Right lung (tissue), 2 donors: ENCODE measurements at regions not wholly inside any gene's neighbourhood (a gene's known extent, or its start where the extent isn't known, plus 50 kb on each side); places are given as distances from the start of the nearest gene placed in this dataset.
A peak's percentile ranks its signal among the peaks of the same experiment; 100 is the strongest.
"Not testable (repeated sequence)": the region's sequence is repeated elsewhere in the genome, so short reads cannot be mapped to it uniquely, and the experiment has no call there.

Experiments used
- DNase-seq, 2 donors: peaks; one replicate each; pipeline ENCODE4 v3.0.0-alpha.2; 2013

DNA sequence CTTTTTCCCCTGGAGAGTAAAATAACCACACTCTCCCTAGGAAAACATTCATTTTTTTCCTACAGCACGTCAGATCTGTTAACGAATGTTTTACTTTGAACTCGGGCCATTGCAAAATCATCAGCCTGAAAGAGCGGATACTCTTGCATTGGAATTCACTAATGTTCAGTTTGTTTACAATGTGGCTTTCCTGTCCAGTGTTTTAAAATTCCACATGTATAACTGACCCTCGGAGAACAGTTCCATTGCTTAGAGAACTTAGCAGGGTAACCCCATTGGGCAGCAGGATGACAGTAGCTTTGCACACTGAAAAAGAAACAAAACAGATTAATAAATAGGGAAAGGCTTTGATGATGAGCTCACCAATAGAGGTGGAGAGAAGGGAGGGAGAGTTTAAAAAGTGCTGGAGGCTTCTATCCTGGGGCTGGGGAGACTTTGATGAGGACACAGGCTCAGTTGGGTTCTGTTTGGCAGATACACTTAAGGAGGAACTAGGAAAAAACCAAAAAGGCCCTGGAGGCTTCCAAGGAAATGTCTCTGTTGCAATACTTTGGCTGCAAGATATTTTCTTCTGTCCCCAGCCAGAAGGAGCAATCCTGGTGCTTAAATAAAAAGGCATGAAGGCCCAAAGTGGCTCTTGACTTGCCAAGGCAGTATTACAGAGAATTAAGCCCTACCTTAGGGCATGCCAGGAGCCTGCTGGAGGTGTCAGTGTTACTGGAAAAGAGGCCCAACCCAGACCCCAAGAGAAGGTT, 143.1 kb downstream of the ARSF start:
- DNase-seq, result peak; percentile 13 to 21

DNA sequence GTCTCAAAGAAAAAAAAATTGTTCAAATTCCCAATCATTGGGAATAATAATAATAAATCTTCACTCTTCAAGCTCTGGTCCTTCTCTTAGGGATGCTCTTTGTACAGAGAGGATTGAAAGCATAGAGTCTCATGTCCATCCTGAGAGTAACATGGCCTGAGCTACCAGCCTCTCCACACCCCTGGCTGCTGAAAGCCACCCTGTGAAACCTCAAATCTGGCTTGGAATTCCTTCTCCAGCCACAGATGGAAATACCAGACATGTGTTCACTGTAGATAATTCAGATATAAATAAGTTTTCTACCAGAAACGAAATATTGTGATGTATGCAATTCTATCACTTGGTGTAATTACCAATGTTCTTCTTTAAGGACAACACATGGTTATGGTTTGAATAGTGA, 140.6 kb downstream of the ARSF start:
- DNase-seq, result no peak

DNA sequence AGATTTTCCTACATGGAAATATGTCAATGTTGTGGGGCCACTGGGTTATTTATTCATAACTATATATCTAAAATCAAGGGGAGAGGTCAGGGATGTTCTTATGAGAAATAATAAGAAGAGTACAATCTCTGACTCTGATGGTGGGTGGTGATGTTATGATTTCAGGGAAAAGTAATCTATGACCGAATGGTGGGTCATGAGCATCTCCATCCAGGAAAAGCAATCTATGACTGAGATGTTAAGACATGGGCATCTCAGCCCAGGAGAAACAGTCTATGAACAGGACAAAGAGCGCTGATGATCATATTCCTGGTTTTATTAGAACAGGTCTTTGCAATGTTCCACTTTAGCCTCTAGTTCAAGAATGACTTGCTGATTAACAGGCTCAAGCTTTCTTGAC, 137.1 kb downstream of the ARSF start:
- DNase-seq, result no peak

- no peak for DNase-seq
Observed at GRCh38 chrX:3177851-3178250, 136.6 kb downstream of the ARSF start.

- DNase-seq, result no peak
Observed at GRCh38 chrX:3176439-3176820, 135.2 kb downstream of the ARSF start.

DNA sequence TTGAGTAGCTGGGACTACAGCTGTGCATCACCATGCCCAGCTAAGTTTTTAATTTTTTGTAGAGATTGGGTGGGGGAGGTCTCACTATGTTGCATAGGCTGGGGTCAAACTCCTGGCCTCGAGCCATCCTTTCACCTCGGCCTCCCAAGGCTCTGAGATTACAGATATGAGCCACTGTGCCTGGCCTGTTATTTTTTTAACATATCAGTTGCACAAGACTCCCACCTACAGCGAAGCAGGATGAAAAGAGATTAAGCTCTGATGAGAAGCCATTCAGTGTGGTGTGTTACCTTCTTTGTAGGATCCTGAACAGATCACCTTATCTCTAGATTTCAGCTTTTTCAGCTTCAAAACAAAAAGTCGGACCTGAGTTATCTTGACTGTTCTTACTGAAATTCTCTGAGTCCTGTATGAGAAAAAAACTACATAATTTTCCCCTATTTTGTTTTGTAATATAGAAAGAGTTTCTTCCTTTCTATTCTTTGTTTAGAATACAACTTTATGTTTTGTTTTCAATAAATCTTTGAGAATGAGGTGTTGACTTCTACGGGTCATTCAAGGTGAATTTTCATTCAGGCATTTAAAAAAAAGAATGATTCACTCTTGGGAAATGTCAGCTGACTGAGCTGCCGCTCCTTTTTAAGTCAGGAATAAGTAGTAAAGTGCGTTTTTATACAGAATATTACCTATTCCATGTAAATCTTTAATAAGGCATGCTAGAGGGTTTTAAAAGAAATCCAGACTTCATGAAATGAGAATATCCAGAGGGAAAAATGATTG, 134.6 kb downstream of the ARSF start:
- no peak for DNase-seq

GRCh38 chrX:3172156-3172555, 130.9 kb downstream of the ARSF start:
- DNase-seq, result not testable (repeated sequence)

GRCh38 chrX:3169421-3169820, 128.2 kb downstream of the ARSF start:
- no peak for DNase-seq

DNA sequence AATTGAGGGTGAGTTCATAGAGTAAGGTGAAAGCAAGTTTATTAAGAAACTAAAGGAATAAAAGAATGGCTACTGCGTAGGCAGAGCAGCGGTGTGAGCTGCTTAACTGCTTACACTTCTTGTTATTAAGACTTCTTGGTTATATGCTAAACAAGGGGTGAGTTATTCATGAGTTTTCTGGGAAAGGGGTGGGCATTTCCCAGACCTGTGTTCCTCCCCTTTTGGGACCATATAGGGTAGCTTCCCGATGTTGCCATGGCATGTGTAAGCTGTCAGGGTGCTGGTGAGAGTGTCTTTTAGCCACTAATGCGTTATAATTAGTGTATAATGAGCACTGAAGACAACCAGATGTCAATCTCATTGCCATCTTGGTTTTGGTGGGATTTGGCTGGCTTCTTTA, 126.5 kb downstream of the ARSF start:
- no peak for DNase-seq

DNA sequence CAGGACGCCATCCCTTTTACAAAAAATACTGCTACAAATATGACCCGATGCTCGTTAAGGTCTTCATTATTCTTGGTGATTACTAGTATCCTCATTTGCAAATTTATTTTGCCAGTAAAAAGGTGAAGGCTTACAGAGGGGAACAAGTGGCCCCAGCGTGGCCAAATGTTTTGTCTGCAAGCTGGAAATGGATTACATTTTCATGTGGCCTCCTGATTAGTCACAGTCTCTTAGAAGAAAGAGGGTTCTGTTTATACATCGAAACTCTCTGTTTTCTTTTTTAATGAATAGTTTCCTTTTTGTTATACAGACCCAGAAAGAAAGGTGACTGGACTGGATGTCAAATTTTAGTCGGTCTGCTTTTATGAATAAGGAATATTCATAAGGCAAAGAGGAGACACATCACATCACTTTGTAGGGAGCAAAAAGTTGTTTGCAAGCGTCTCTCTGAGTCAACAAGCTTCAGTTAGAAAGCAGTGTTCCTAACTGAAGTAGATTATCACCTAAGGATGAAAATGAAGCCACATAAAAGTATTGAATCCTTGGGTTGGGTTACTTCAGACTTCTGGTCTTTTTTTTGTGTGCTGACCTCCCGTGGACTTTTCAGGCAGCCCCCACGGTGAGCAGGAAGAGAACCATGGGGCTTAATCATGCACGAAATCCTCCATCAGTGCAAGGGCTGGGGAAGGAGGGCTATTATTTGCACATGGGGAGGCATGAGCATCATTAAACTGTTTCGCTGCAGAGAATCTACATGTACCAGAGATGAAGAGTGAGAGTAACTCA, 125.6 kb downstream of the ARSF start:
- DNase-seq, result no peak

GRCh38 chrX:3165808-3166207, 124.5 kb downstream of the ARSF start:
- DNase-seq, result no peak
